ENCODE measurements at regions not wholly inside any gene's neighbourhood (a gene's known extent, or its start where the extent isn't known, plus 50 kb on each side); places are given as distances from the start of the nearest gene placed in this dataset.

DNA sequence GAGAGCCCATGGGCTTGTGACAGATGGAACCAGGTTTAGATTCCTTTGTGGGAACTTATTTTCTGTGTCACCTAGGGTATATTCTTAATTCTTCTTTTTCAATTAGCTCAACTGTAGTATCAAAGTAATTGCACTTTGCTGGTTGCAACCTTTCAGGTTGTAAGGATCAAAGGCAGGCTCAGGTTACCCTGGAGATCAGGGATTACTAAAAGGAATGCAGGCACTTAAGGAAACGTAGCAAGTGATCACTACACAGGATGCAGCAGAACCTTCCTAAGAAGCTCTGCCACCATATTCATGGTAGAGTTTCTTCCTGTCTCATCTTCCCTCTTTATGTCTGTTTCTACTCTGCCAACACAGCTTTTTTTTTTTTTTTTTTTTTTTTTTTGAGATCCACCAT is 133.2 kb upstream of the JAG1 start:
- intact Hi-C loops (cut with micrococcal nuclease; ENCODE audit: unreplicated experiment) = no loop called here
- CTCF ChIA-PET = interaction anchor here (0.6 to 1.2 kb wide), 3 partner anchors 11 to 627 kb away, joined by 3 to 4 read pairs (median 3); no protein-coding TSS in a partner anchor
- H3K27ac Mint-ChIP-seq (ENCODE audit: unreplicated experiment) = no peak overlapping the region
- H3K27me3 Mint-ChIP-seq (ENCODE audit: unreplicated experiment) = no peaks in the 10 kb centered on the region
- no peaks in the 10 kb centered on the region for H3K36me3 Mint-ChIP-seq (ENCODE audit: insufficient read depth, unreplicated experiment)
- H3K4me3 Mint-ChIP-seq (ENCODE audit: low read depth, unreplicated experiment) = no peak overlapping the region
- TF ChIP-seq, protein P1, sequence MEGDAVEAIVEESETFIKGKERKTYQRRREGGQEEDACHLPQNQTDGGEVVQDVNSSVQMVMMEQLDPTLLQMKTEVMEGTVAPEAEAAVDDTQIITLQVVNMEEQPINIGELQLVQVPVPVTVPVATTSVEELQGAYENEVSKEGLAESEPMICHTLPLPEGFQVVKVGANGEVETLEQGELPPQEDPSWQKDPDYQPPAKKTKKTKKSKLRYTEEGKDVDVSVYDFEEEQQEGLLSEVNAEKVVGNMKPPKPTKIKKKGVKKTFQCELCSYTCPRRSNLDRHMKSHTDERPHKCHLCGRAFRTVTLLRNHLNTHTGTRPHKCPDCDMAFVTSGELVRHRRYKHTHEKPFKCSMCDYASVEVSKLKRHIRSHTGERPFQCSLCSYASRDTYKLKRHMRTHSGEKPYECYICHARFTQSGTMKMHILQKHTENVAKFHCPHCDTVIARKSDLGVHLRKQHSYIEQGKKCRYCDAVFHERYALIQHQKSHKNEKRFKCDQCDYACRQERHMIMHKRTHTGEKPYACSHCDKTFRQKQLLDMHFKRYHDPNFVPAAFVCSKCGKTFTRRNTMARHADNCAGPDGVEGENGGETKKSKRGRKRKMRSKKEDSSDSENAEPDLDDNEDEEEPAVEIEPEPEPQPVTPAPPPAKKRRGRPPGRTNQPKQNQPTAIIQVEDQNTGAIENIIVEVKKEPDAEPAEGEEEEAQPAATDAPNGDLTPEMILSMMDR (IDR thresholded peaks at IDR 0.05; ENCODE audit: unreplicated experiment) = no peak
- BruUV-seq (replicated peaks) = no TSS peak
- H3K9me3 Mint-ChIP-seq (ENCODE audit: low read depth, unreplicated experiment) = no peaks in the 10 kb centered on the region
- no peak for DNase-seq
- no peaks in the 10 kb centered on the region for H3K4me1 Mint-ChIP-seq (ENCODE audit: low read depth, unreplicated experiment)

DNA sequence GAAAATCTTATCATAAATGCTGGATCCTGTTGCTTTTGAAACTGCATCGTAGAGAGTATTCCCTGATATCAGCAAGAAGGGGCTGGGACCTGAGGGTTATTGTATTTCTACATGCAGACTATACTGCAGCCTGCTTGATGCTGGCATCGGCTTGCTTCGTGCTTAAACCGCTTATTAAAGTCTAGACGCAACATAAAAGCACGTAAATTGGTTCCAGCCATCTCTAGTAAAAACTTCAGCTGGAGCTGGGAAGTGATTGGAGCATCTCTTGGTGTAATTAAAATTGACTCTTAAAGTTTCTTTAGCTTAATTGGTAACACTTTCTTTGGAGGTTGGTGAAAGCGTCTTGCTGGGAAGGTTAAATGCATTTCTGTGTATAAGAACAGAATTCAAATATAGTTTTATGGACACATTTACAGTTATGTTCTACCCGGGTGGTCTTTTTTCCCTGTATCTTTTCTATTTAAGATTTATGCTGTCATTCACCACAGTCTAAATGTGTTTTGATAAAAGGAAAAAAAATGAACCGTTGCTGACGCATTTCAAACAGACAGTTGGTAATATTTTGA is 139.0 kb upstream of the JAG1 start:
- intact Hi-C loops (cut with micrococcal nuclease; ENCODE audit: unreplicated experiment) = no loop called here
- Mint-ChIP-seq H3K27me3 (ENCODE audit: unreplicated experiment) (no peaks in the 10 kb centered on the region), H3K4me1 (ENCODE audit: low read depth, unreplicated experiment) (no peaks in the 10 kb centered on the region), H3K27ac (ENCODE audit: unreplicated experiment) (no peak overlapping the region), H3K36me3 (ENCODE audit: insufficient read depth, unreplicated experiment) (no peaks in the 10 kb centered on the region), H3K4me3 (ENCODE audit: low read depth, unreplicated experiment) (no peak overlapping the region), H3K9me3 (ENCODE audit: low read depth, unreplicated experiment) (no peaks in the 10 kb centered on the region)
- no peak for DNase-seq
- no TSS peak for BruUV-seq (replicated peaks)
- CTCF ChIA-PET = no interaction called here
- TF ChIP-seq, protein P1 (IDR thresholded peaks at IDR 0.05; ENCODE audit: unreplicated experiment) = no peak

DNA sequence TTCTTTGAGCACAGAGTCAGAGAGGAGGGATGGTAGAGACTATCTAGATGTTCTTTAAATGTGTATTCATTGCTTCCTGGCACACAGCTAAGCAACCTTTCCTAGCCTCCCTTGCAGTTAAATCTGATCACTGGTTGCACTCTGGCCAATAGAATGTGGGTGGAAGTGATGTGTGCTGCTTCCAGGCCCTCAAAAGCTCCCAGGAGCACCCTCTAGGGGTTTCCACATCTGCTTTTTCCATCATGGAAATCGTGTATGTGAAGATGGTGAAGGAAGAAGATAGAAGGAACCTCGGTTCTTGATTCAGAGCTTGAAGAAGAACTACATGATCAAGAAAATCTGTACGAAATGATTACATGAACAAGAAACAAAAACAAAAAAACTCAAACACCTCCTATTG is 149.8 kb upstream of the JAG1 start:
- no peak overlapping the region for H3K4me3 Mint-ChIP-seq (ENCODE audit: low read depth, unreplicated experiment)
- no peaks in the 10 kb centered on the region for H3K27me3 Mint-ChIP-seq (ENCODE audit: unreplicated experiment)
- no peaks in the 10 kb centered on the region for H3K4me1 Mint-ChIP-seq (ENCODE audit: low read depth, unreplicated experiment)
- intact Hi-C loops (cut with micrococcal nuclease; ENCODE audit: unreplicated experiment) = no loop called here
- DNase-seq = no peak
- CTCF ChIA-PET = no interaction called here
- H3K27ac Mint-ChIP-seq (ENCODE audit: unreplicated experiment) = no peak overlapping the region
- BruUV-seq (replicated peaks) = no TSS peak
- H3K9me3 Mint-ChIP-seq (ENCODE audit: low read depth, unreplicated experiment) = no peaks in the 10 kb centered on the region
- TF ChIP-seq, protein P1 (IDR thresholded peaks at IDR 0.05; ENCODE audit: unreplicated experiment) = no peak
- H3K36me3 Mint-ChIP-seq (ENCODE audit: insufficient read depth, unreplicated experiment) = no peaks in the 10 kb centered on the region

DNA sequence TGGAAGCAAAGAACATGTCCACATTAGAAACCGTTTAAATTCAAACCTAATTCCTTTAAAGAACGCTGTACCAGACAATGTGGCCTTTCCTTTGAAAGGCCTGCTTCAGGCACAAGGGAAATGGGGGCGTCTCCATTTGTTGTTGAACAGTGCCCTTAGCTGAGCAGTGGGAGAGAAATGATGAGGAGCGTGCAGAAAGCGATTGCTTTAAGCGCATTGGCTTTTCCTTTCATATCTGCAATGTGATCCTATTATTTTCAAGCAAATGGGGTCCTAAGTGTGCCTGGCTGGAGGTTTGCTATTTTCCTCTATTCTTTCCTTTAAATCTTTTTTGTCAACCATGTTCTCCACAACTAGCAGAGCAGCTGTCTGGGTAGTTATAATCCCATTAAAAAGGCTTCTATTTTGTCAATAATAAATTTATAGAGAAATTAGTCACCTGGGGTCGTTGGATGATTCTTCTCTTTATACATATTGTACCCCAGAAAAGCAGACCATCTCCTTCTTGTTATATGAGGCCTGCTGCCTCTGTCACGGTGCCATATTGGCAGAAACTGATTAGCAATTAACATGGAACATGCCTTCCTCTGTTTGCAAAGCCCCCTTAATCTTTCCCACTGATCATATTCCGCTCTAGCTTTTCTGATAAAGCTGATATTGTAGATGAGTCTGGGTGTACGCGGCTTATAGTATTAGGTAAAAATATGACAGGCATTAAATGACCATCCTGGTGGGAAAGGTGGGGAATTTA is 151.1 kb upstream of the JAG1 start:
- Mint-ChIP-seq H3K4me1 (ENCODE audit: low read depth, unreplicated experiment) (no peaks in the 10 kb centered on the region), H3K27me3 (ENCODE audit: unreplicated experiment) (no peaks in the 10 kb centered on the region), H3K4me3 (ENCODE audit: low read depth, unreplicated experiment) (no peak overlapping the region), H3K27ac (ENCODE audit: unreplicated experiment) (no peak overlapping the region), H3K9me3 (ENCODE audit: low read depth, unreplicated experiment) (no peaks in the 10 kb centered on the region), H3K36me3 (ENCODE audit: insufficient read depth, unreplicated experiment) (no peaks in the 10 kb centered on the region)
- intact Hi-C loops (cut with micrococcal nuclease; ENCODE audit: unreplicated experiment) = no loop called here
- TF ChIP-seq, protein P1 (IDR thresholded peaks at IDR 0.05; ENCODE audit: unreplicated experiment) = no peak
- no TSS peak for BruUV-seq (replicated peaks)
- CTCF ChIA-PET = no interaction called here
- no peak for DNase-seq

All from Calu3 (cell line).